G401 (cell line): ENCODE measurements at regions not wholly inside any gene's neighbourhood (a gene's known extent, or its start where the extent isn't known, plus 50 kb on each side); places are given as distances from the start of the nearest gene placed in this dataset.
"Not testable (repeated sequence)": the region's sequence is repeated elsewhere in the genome, so short reads cannot be mapped to it uniquely, and the experiment has no call there.

Experiments used
- DNase-seq: peaks from one replicate; pipeline ENCODE4 v3.0.0-alpha.2; 2015; ENCODE audit warnings: low spot score
- in situ Hi-C: cut with HindIII; loops from 2 replicates; pipeline ENCODE4 v1.10.0; 2016; ENCODE audit warnings: low sequenced_read_pairs, mixed read lengths

DNA sequence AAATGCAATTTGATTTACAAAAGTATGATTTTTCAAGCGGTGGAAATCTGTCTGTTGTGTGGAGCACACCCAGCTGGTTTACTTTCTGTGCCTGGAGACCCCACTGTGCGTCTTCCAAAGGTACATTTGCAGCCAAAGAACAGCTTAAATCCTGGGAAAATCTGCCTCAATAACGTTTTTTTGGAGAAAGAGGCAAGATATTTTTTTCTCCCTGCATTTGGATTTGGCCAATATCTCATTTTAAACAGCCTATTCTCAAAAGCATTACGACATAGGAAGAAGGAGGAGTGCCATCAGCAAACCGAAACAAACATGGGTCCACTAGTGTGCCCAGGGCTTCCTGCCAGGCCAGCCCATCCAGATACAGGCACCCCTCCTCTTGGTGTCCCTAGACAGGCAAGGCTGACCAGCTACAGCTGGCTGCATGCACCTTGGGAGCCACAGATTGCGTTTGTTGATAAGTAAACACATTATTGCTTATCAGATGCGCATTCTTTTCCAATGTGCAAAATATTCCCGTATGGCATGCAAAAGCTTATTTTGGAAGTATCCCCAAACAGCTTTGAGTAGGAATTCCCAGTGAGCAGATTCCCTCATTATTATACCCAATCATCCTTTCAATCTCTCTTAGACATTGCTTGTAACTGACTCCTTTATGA lies 184.5 kb upstream of the MARCKS start:
- in situ Hi-C loops = no loop called here
- DNase-seq = peak; percentile 61

DNA sequence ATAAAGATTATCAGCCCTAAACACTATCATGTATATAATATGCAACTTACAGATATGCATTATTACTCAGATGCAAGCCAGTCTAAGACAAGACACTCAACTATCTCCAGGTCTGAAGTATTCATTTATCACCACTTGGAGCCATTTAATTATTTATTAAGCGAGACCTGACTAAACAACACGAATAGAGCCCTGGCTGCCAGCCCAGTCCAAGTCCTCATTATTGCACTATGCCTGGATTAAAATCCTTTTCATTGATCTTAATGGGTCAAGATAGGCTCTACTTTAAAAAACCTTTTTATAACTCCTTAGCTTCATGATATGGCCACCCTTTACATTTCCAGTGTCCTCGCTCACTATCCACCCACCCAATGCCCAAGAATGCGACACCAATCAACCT lies 183.1 kb upstream of the MARCKS start:
- in situ Hi-C loops = no loop called here
- DNase-seq = no peak

DNA sequence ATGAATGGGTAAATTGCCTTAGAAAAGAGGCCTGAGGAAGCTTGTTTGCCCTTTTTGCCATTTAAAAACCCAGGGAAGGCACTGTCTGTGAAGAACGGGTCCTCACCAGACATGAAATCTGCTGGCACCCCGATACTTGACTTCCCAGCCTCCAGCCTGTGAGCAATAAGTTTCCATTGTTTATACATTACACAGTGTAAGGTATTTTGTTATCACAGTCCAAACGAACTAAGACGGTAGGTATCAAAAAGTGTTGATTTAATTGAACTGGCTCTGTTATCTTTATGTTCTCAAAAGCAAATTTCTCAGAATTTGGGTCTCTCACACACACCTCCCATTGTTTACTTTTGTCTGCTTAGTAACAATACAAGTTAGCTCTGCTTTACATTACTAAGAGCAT lies 181.1 kb upstream of the MARCKS start:
- in situ Hi-C loops = no loop called here
- DNase-seq = no peak

DNA sequence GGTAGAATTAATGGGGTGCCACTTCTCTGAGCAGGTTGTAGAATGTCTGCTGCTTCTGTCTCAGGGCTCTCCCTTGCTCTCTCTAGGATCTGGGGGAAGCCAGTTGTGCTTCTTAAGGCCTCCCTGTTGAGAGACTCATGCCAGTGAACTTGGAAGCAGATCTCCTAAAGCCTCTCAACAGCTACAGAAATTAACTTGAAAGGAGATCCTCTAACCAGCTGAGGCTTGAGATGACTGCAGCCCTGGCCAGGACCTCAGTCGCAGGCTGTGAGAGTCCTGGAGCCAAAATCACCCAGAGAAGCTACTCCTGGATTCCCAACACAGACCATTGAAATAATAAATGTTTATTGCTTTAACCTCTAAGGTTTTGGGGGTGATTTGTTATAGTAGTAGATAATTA lies 180.2 kb upstream of the MARCKS start:
- DNase-seq = no peak
- in situ Hi-C loops = no loop called here

DNA sequence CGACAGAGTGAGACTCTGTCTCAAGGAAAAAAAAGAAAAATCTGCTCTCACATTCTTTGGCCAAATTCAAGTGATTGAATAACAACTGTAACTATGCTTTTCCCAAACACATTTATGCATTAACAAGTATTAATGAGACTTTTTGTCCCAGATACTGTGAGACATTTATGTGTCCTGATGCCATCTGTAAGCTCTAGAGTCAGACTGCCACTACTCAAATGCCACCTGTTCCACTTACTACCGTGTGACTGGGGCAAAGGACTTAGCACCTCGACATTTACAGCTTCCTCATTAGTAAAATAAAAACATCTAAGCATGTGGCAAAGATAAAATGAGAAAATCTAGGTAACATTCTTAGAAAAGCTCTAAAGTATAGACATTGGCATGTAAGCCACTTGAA lies 178.1 kb upstream of the MARCKS start:
- in situ Hi-C loops = no loop called here
- no peak for DNase-seq

DNA sequence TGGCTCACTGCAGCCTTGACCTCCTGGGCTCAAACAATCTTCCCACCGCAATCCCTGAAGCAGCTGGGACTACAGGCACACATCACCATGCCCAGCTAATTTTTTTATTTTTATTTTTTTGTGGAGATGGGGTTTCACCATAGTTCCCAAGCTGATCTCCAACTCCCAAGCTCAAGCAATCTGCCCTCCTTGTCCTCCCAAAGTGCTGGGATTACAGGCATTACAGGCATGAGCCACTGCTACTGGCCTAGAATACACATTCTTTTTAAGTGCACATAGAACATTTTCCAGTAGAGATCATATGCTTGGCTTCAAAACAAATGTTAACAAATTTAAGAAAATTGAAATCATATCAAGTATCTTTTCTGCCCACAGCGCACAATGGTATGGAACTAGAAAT lies 176.8 kb upstream of the MARCKS start:
- in situ Hi-C loops = no loop called here
- DNase-seq = no peak

DNA sequence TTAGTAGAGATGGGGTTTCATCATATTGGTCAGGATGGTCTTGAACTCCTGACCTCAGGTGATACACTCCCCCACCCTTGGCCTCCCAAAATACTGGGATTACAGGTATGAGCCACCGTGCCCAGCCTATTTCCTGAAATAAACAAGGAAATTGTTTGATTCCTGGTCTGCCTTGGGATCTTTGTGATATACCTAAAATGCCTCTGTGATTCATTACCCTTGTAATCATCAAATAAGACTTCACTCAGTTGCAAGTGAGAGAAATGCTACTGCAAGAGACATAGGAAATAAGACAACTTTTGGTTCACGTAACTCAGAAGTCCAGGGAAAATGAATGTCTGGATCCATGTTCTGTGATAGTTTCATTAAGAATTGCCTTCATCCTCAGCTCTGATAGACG lies 173.2 kb upstream of the MARCKS start:
- in situ Hi-C loops = no loop called here
- DNase-seq = no peak

DNA sequence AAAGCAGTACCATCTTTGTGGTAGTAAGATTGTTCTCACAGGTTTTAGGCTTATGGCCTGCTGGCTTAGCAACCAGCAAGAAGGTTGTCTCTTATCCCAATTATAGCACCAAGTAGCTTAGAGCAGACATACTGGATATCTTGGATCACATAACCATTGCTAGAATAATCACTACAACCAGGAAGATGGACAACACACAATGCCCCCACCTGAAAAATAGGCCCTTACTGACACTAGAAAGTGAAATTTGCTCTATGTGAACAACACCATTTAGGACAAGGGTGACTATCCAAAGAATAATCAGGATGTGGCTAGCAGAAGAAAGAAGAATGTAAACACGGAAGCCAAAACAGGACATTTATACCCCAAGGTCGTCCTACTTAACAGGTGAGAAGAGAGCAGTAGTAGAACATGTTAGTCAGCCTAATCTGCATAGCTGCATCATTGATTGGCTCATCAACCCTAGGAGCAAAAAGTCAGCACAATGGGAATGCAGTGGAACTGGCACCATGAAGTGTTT lies 172.7 kb upstream of the MARCKS start:
- DNase-seq = no peak
- in situ Hi-C loops = no loop called here

DNA sequence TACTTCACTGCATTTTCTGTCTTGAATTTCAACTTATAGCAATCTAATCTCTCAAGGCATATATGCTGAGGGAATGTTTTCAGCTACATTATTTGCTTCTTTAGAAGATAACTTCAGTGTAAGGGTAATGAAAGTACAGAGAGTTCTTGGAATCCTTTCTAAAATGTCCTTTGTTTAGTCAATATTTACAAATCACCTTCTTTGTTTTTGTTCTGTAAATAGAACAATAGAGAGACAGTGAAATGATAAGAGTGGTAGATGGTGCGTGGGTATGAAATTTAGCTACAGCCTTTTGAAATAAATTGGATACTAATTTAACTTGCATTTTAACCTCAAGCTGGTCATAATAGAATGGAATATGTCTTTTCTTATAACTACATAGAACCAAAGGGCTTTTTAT lies 171.1 kb upstream of the MARCKS start:
- in situ Hi-C loops = no loop called here

DNA sequence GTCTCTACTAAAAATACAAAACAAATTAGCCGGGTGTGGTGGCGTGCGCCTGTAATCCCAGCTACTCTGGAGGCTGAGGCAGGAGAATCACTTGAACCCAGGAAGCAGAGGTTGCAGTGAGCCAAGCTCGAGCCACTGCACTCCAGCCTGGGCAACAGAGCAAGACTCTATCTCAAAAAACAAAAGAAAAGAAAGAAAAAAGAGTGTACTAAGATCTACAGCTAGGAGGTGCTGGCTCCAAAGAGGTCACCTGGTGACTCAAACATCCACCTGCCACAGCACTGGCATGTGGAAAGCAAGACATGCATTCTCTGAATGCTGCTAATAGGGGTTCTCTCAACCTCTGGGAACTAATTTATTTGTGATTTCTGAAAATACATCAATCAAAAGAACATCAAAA lies 167.5 kb upstream of the MARCKS start:
- DNase-seq, in situ Hi-C loops: not testable (repeated sequence)

More for the DNA sequence above, 171.1 kb upstream of the MARCKS start:
- DNase-seq = no peak

DNA sequence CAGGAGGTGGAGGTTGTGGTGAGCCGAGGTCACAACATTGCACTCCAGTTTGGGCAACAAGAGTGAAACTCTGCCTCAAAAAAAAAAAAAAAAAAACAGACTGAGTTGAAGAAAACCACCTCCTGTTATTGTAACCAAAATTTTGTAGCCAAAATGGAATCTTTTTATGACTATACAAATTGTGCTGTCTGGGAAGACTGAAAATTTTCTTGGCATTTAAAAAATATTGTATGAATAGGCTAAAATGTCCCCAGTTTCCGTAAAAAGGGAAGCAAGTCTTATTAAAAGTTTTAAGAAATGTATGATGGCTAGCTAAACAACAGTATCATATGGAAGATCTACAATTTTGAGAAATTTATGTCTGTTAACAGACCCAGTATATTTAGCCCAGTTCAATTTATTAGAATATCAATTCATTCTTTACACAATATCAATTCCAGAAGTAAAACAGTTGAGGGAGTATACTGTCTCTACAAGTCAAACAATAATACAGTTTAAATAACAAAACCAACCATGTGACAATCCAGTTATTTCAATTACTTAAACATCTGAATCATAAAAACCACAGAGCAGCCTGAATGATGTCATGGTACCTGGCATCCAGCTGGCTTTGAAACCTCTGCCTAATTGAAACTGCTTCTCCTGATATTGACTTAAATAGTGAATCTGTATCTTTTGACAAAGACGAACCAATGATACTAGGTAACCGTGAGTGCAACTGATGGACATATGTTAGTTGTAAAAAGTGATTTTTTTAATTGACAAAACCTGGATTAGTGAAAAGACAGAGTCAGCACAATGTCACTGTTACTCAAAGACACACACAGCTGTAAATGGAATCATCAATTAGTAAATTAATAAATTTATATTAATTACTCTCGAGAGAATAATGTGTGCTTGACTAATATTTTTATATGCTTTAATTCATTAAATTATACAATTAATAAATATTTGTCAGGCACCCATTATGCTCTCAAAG lies 166.6 kb upstream of the MARCKS start:
- in situ Hi-C loops = no loop called here
- no peak for DNase-seq

DNA sequence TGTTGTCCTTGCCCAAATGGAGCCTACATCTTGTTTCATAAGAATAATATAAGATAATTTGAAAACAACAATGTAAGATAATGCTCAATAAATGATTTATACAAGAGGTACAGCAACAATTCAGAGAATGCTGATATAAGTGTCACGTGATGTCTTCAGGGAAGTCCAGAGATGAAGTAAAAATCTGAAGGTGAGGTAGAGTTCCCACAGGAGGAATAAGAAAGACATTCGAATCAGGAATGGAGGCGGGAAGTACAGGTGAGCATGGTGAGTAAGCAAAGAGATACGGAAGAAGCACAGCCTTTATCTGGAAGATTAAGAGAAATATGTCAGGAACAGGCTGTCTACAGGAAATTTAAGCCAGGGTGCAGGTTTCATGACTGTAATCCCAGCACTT lies 165.9 kb upstream of the MARCKS start:
- in situ Hi-C loops = no loop called here

DNA sequence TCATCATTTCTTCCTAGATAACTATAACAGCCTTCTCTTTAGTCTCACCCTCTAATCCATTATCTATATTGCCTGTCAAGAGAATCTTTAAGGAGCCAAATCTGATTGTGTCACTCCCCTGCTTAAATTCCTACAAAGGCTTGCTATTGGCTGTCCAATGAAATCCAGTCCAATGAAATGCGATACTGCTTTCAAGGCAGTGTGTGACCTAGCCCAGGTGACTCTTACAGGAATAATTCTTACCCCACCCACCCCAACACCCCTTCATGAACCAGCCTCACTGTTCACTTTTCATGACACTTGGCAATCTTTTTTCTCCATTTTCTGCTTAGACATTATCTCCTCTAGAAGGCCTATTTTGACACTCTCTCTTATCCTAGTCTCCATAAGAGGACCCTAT lies 163.3 kb upstream of the MARCKS start:
- in situ Hi-C loops = no loop called here

More for the DNA sequence above, 165.9 kb upstream of the MARCKS start:
- no peak for DNase-seq

DNA sequence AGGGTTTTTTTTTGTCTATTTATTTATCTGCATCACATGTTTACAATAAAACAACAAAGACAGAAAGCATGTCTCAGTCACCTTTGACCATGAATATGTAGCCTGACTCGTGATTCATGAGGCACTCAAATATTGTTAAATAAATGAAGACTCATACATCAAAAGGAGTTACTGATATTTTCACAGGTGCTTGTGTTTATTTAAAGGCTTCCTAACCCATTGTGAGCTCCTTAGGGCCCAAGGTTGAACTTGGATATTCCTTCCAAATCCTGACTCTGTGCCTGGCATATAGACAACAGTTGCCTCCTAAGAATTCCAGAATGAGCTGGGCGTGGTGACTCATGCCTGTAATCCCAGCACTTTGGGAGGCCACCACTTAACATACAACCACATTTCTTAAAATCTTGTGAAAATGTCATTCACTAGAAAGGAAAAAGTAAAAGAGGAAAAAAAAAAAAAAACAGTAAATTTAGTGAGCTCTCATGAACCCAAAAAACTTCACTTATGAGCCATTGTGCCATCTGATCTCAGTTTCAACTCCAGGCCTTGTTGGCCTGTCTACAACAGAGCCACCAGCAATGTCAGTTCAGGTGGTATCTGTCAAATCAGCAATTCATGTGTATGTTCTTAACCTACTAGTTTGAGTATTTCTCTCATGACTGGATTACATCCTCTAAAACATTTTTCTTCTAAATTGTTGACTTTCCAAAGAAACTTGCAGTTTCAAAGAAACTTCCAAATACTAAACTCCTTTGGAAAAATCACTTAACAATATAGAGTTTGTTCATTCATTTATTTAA lies 162.7 kb upstream of the MARCKS start:
- DNase-seq = no peak
- in situ Hi-C loops = no loop called here

More for the DNA sequence above, 163.3 kb upstream of the MARCKS start:
- DNase-seq = no peak

DNA sequence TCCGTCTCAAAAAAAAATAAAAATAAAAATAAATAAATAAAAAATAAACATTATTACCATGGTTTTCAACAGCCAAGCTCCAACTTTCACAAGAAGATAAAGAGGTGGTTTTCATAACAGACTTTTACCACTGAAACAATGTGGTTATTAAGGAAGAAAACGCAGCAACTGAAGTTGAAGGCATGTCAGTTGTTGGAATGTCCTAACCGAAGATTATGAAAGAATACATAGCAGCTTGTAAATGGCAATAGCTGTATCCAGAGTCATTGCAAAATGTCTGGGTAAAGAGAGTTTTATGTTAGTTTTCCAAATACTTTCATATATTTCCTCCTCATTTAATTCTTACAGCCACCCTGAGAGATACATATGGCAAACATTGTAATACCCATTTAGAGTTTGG lies 161.6 kb upstream of the MARCKS start:
- in situ Hi-C loops = no loop called here
- no peak for DNase-seq

DNA sequence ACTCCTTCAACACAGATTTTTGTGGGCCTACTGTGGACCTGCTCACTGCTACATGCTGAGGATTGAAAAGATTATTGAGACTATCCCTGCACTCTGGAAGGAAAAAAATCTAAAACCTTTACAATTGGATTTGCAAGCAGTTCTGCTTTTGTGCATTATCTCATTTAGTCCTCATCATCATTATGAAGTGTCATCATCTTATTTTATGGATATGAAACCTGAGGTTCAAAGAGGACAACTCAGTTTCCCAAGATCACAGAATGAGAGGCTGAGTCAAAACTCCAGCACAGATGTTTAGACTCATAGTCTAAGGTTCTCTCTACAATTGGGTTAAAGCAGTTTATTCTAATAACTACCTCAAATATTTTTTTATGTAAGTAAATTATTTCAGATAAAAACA lies 160.2 kb upstream of the MARCKS start:
- DNase-seq = no peak
- in situ Hi-C loops = no loop called here

DNA sequence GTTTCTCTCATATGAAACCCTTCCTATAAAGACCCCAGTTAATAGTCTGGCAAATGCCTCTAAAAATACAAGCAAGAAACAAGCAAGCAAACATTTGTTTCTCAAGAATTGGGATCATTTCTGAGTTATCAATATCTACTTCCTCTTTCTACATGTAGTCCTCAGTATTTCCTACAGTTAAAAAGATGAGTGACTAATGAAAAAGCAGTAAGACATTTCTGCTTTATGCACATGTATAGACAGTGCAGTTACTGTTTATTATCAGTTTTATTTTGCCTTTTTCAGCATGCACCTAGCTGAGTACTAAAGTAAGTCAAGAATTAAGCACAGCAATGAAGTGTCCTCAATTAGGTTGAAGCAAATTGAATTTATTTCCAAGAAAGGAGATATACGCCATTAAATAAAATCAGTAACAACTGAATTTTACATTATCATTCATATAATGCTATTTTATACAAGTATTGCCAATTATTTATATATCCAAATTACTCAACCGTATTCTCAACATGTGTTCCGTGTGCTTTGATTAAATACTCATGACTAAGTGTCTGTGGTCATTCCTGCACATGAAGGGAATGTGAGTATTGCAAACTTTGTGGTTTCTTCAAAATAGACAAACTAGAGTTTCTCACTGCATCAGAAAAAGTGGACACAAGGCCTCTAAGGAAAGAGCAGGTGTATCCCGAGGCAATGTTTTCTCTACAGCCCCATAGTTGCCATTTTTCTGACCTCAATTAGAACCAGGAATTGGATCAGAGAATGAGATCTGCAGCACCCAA lies 159.3 kb upstream of the MARCKS start:
- in situ Hi-C loops = no loop called here
- DNase-seq = no peak

DNA sequence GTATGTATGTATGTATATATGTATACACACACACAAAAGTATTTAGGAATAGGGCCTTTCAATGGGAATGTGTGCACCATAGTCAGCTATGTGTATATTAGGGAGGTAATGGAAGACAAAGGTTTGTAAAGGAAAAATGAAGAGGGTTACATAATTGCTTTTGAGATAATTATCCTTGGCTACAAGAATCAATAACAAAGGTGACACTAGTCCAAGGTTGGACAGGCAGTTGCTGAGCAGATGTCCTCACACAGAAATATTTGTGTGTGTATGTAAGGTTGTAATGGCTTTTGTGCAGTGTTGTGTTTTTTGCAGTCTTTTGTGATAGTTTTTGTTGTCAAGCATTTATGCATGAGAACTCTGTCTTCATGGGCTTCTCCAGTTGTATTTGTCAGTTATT lies 157.9 kb upstream of the MARCKS start:
- DNase-seq = no peak
- in situ Hi-C loops = no loop called here
